Fibroblast of skin of scalp (primary cell): ENCODE measurements at regions not wholly inside any gene's neighbourhood (a gene's known extent, or its start where the extent isn't known, plus 50 kb on each side); places are given as distances from the start of the nearest gene placed in this dataset.
A peak's percentile ranks its signal among the peaks of the same experiment; 100 is the strongest.

ENCODE experiments used
- DNase-seq: peaks from one replicate; pipeline ENCODE4 v3.0.0-alpha.2; 2013

GRCh38 chr5:8865686-8866374, 680.0 kb downstream of the SEMA5A start:
- no peak for DNase-seq

GRCh38 chr5:8868283-8868682, 677.6 kb downstream of the SEMA5A start:
- DNase-seq: no peak

- DNase-seq: no peak
Observed at GRCh38 chr5:8869932-8870331, 675.9 kb downstream of the SEMA5A start.

- no peak for DNase-seq
Observed at GRCh38 chr5:8870349-8870958, 675.4 kb downstream of the SEMA5A start.

- DNase-seq: peak; percentile 45
Observed at GRCh38 chr5:8870959-8871355, 674.9 kb downstream of the SEMA5A start.

- no peak for DNase-seq
Observed at GRCh38 chr5:8871446-8871845, 674.4 kb downstream of the SEMA5A start.

- DNase-seq: no peak
Observed at GRCh38 chr5:8875722-8876121, 670.2 kb downstream of the SEMA5A start.

GRCh38 chr5:8879248-8879647, 666.6 kb downstream of the SEMA5A start:
- no peak for DNase-seq

GRCh38 chr5:8884029-8884428, 661.8 kb downstream of the SEMA5A start:
- no peak for DNase-seq

- DNase-seq: no peak
Observed at GRCh38 chr5:8892926-8893325, 652.9 kb downstream of the SEMA5A start.

- no peak for DNase-seq
Observed at GRCh38 chr5:8894031-8894430, 651.8 kb downstream of the SEMA5A start.

GRCh38 chr5:8895062-8895461, 650.8 kb downstream of the SEMA5A start:
- no peak for DNase-seq

GRCh38 chr5:8895599-8895998, 650.3 kb downstream of the SEMA5A start:
- no peak for DNase-seq

- DNase-seq: no peak
Observed at GRCh38 chr5:8897316-8897715, 648.6 kb downstream of the SEMA5A start.

GRCh38 chr5:8905021-8905420, 640.9 kb downstream of the SEMA5A start:
- DNase-seq: peak; percentile 71

- DNase-seq: peak; percentile 45
Observed at GRCh38 chr5:8906303-8906967, 639.4 kb downstream of the SEMA5A start.

GRCh38 chr5:8907168-8907868, 638.6 kb downstream of the SEMA5A start:
- DNase-seq: peak; percentile 77

- peak; percentile 40 for DNase-seq
Observed at GRCh38 chr5:8908055-8908683, 637.7 kb downstream of the SEMA5A start.

- no peak for DNase-seq
Observed at GRCh38 chr5:8912106-8912505, 633.8 kb downstream of the SEMA5A start.

- DNase-seq: no peak
Observed at GRCh38 chr5:8913522-8913921, 632.4 kb downstream of the SEMA5A start.

GRCh38 chr5:8919096-8919495, 626.8 kb downstream of the SEMA5A start:
- DNase-seq: peak; percentile 17

- peak; percentile 3 for DNase-seq
Observed at GRCh38 chr5:8923526-8923925, 622.3 kb downstream of the SEMA5A start.
